ENCODE measurements at regions not wholly inside any gene's neighbourhood (a gene's known extent, or its start where the extent isn't known, plus 50 kb on each side); places are given as distances from the start of the nearest gene placed in this dataset.

- Histone ChIP-seq H2AFZ (ENCODE audit: control insufficient read depth, low read length) (peak overlapping the region; percentile 62), H3K4me1 (ENCODE audit: control insufficient read depth, extremely low read depth, insufficient read depth, low read length) (peaks cover 64% of the 10 kb centered on the region), H3K9me1 (ENCODE audit: control insufficient read depth, extremely low read depth, insufficient read depth, low read length) (no peaks in the 10 kb centered on the region), H3K9me3 (ENCODE audit: control insufficient read depth, low read depth, low read length) (no peaks in the 10 kb centered on the region), H3K4me2 (ENCODE audit: control insufficient read depth, extremely low read depth, insufficient read depth, low read depth, low read length) (peak overlapping the region; percentile 76), H3K9ac (ENCODE audit: control insufficient read depth, extremely low read depth, insufficient read depth, low read length) (peak overlapping the region; percentile 70), H3K27me3 (ENCODE audit: control insufficient read depth, extremely low read depth, insufficient read depth, low read length) (no peaks in the 10 kb centered on the region), H3K4me3 (ENCODE audit: control insufficient read depth in 2 of 3, extremely low read depth in 1 of 3, insufficient read depth in 2 of 3, low read depth in 1 of 3, low read length in 3 of 3) (peak overlapping the region in 2 of 3 experiments; percentile 30 to 38), H4K20me1 (ENCODE audit: control insufficient read depth, extremely low read depth, insufficient read depth, low read length) (no peaks in the 10 kb centered on the region), H3K79me2 (ENCODE audit: control insufficient read depth, insufficient read depth, low read length) (no peaks in the 10 kb centered on the region), H3K36me3 (ENCODE audit: control insufficient read depth in 2 of 2, extremely low read depth in 1 of 2, insufficient read depth in 2 of 2, low read length in 2 of 2) (no peaks in the 10 kb centered on the region), H3K27ac (ENCODE audit: control insufficient read depth, insufficient read depth, low read length) (peak overlapping the region; percentile 81)
- no peak for TF ChIP-seq CTCF (optimal IDR thresholded peaks at IDR 0.05 in 1 of 3, IDR thresholded peaks at IDR 0.05 in 1 of 3, conservative IDR thresholded peaks at IDR 0.05 in 1 of 3; ENCODE audit: extremely low read depth in 1 of 3, insufficient read depth in 2 of 3, low read length in 3 of 3)
- TF ChIP-seq EZH2 (IDR thresholded peaks at IDR 0.05; ENCODE audit: low read length), result no peak
- DNase-seq (ENCODE audit: low read depth, low spot score) (no peak), FAIRE-seq (no peak)
- dilution Hi-C loops (cut with MboI; ENCODE audit: extremely low pct_ligation_motif_present, low sequenced_read_pairs), result no loop called here
Measured at GRCh38 chr7:121796381-121796780, 76.6 kb upstream of the PTPRZ1 start.

- Histone ChIP-seq H3K4me2 (ENCODE audit: control insufficient read depth, extremely low read depth, insufficient read depth, low read depth, low read length) (peak overlapping the region; percentile 76), H3K9me3 (ENCODE audit: control insufficient read depth, low read depth, low read length) (no peaks in the 10 kb centered on the region), H3K9ac (ENCODE audit: control insufficient read depth, extremely low read depth, insufficient read depth, low read length) (peak overlapping the region; percentile 70), H3K36me3 (ENCODE audit: control insufficient read depth in 2 of 2, extremely low read depth in 1 of 2, insufficient read depth in 2 of 2, low read length in 2 of 2) (no peaks in the 10 kb centered on the region), H3K27me3 (ENCODE audit: control insufficient read depth, extremely low read depth, insufficient read depth, low read length) (no peaks in the 10 kb centered on the region), H3K4me3 (ENCODE audit: control insufficient read depth in 2 of 3, extremely low read depth in 1 of 3, insufficient read depth in 2 of 3, low read depth in 1 of 3, low read length in 3 of 3) (peak overlapping the region in 2 of 3 experiments; percentile 30 to 38), H3K79me2 (ENCODE audit: control insufficient read depth, insufficient read depth, low read length) (no peaks in the 10 kb centered on the region), H4K20me1 (ENCODE audit: control insufficient read depth, extremely low read depth, insufficient read depth, low read length) (no peaks in the 10 kb centered on the region), H3K4me1 (ENCODE audit: control insufficient read depth, extremely low read depth, insufficient read depth, low read length) (peaks cover 58% of the 10 kb centered on the region), H3K9me1 (ENCODE audit: control insufficient read depth, extremely low read depth, insufficient read depth, low read length) (no peaks in the 10 kb centered on the region), H3K27ac (ENCODE audit: control insufficient read depth, insufficient read depth, low read length) (peak overlapping the region; percentile 81), H2AFZ (ENCODE audit: control insufficient read depth, low read length) (no peak overlapping the region)
- dilution Hi-C loops (cut with MboI; ENCODE audit: extremely low pct_ligation_motif_present, low sequenced_read_pairs), result no loop called here
- no peak for TF ChIP-seq EZH2 (IDR thresholded peaks at IDR 0.05; ENCODE audit: low read length)
- no peak for TF ChIP-seq CTCF (optimal IDR thresholded peaks at IDR 0.05 in 1 of 3, IDR thresholded peaks at IDR 0.05 in 1 of 3, conservative IDR thresholded peaks at IDR 0.05 in 1 of 3; ENCODE audit: extremely low read depth in 1 of 3, insufficient read depth in 2 of 3, low read length in 3 of 3)
- DNase-seq (ENCODE audit: low read depth, low spot score), result peak; percentile 60
- peak; percentile 97 for FAIRE-seq
Measured at GRCh38 chr7:121795736-121796135, 77.2 kb upstream of the PTPRZ1 start.

Measured in keratinocyte (primary cell).